MCF 10A (cell line): ENCODE measurements at regions not wholly inside any gene's neighbourhood (a gene's known extent, or its start where the extent isn't known, plus 50 kb on each side); places are given as distances from the start of the nearest gene placed in this dataset.
"Not testable (repeated sequence)": the region's sequence is repeated elsewhere in the genome, so short reads cannot be mapped to it uniquely, and the experiment has no call there.

ENCODE experiments used
- BruUV-seq: library from RNA; stranded (reverse); fragments of 400-500 nt; replicated peaks from 2 replicates; lab custom pipeline; 2021; lab: Mats Ljungman, UMichigan
- CTCF ChIA-PET: fragments of 300-600 bp; sonication (Branson Sonifier 250); formaldehyde crosslinking; extraction: SDS; loops from one replicate; lab custom pipeline; 2021; ENCODE audit warnings: antibody characterized with exemption, inconsistent platforms; lab: Yijun Ruan, JAX
- POLR2A ChIA-PET: fragments of 300-600, 350-650 bp; sonication (Branson Sonifier 250); formaldehyde crosslinking; extraction: SDS; loops from one replicate; lab custom pipeline; 2020; ENCODE audit warnings: antibody characterized with exemption, inconsistent platforms; lab: Yijun Ruan, JAX
- DNase-seq: peaks from one replicate; pipeline ENCODE4 v3.0.0-alpha.2; 2018; ENCODE audit not compliant: unreplicated experiment
- H3K27ac Mint-ChIP-seq: one replicate; pipeline ENCODE4 v1.8.0; 2022; ENCODE audit warnings: mild to moderate bottlenecking, low read depth, mixed read lengths; ENCODE audit not compliant: unreplicated experiment
- H3K27me3 Mint-ChIP-seq: one replicate; pipeline ENCODE4 v1.8.0; 2022; ENCODE audit warnings: mixed read lengths; ENCODE audit not compliant: insufficient read depth, unreplicated experiment
- H3K36me3 Mint-ChIP-seq: one replicate; pipeline ENCODE4 v1.8.0; 2022; ENCODE audit warnings: mild to moderate bottlenecking, moderate library complexity, mixed read lengths; ENCODE audit not compliant: insufficient read depth, unreplicated experiment
- H3K4me1 Mint-ChIP-seq: one replicate; pipeline ENCODE4 v1.8.0; 2022; ENCODE audit warnings: mixed read lengths; ENCODE audit not compliant: insufficient read depth, unreplicated experiment
- H3K4me3 Mint-ChIP-seq: one replicate; pipeline ENCODE4 v1.8.0; 2022; ENCODE audit warnings: mild to moderate bottlenecking, moderate library complexity, mixed read lengths; ENCODE audit not compliant: unreplicated experiment
- H3K9me3 Mint-ChIP-seq: one replicate; pipeline ENCODE4 v1.8.0; 2022; ENCODE audit warnings: mixed read lengths; ENCODE audit not compliant: unreplicated experiment
- intact Hi-C: fragments of 100-400 bp; cut with micrococcal nuclease; formaldehyde crosslinking; loops from 2 replicates; pipeline ENCODE4 v1.14.1; 2022
- TF ChIP-seq, protein P1 (sequence below): fragments of 200-600 bp; IDR thresholded peaks from one replicate; pipeline ENCODE4 v1.8.0; 2022; ENCODE audit warnings: antibody characterized with exemption, mild to moderate bottlenecking; ENCODE audit not compliant: unreplicated experiment

DNA sequence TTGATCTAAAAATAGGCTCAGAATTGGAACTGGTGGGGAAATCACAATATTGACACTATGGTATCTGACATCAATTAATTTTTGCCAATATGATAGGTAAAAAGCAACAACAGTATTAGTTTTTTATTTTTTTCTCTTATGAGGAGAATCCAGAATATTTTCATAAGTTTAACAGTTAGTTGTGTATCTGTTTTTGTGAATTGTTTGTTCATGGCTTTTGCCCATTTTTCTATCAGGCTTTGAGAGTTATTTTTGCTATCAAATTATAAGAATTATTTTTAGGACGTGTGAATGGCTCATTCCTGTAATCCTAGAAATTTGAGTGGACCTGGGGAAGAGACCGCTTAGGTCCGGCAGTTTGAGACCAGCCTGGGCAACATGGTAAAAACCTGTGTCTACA, 608.6 kb upstream of the ADGRB3 start:
- DNase-seq: no peak
- intact Hi-C loops: no loop called here
- Mint-ChIP-seq H3K27ac (no peak overlapping the region), H3K4me3 (no peak overlapping the region), H3K9me3 (no peaks in the 10 kb centered on the region), H3K36me3 (no peaks in the 10 kb centered on the region), H3K27me3 (no peaks in the 10 kb centered on the region), H3K4me1 (peaks cover 12% of the 10 kb centered on the region)
- ChIA-PET POLR2A (no interaction called here), CTCF (no interaction called here)
- TF ChIP-seq, protein P1, sequence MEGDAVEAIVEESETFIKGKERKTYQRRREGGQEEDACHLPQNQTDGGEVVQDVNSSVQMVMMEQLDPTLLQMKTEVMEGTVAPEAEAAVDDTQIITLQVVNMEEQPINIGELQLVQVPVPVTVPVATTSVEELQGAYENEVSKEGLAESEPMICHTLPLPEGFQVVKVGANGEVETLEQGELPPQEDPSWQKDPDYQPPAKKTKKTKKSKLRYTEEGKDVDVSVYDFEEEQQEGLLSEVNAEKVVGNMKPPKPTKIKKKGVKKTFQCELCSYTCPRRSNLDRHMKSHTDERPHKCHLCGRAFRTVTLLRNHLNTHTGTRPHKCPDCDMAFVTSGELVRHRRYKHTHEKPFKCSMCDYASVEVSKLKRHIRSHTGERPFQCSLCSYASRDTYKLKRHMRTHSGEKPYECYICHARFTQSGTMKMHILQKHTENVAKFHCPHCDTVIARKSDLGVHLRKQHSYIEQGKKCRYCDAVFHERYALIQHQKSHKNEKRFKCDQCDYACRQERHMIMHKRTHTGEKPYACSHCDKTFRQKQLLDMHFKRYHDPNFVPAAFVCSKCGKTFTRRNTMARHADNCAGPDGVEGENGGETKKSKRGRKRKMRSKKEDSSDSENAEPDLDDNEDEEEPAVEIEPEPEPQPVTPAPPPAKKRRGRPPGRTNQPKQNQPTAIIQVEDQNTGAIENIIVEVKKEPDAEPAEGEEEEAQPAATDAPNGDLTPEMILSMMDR: no peak
- no TSS peak for BruUV-seq

DNA sequence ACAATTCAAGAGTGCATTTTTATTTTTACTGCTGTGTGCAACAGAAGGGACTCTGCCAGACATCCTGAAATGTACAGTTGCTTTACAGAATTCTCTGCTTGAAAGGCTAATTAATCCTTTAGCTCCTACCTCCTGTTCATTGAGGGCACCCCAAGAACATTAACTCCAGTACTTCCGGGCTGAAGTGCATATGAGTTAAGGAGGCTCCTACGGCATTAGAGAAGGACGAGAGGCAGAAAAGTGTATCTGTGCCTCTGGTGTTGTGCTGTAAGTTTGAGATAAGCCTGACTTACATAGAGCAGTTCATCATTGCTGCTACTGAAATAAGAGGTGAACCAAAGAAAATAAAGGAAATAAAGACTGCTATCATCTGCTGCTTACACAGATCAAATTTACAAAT, 609.3 kb upstream of the ADGRB3 start:
- Mint-ChIP-seq H3K27ac (no peak overlapping the region), H3K4me1 (peaks cover 12% of the 10 kb centered on the region), H3K27me3 (no peaks in the 10 kb centered on the region), H3K9me3 (no peaks in the 10 kb centered on the region), H3K36me3 (no peaks in the 10 kb centered on the region), H3K4me3 (no peak overlapping the region)
- TF ChIP-seq, protein P1: no peak
- ChIA-PET POLR2A (interaction anchor here (0.6 kb wide), 1 partner anchor 714 kb away, joined by 3 read pairs; no protein-coding TSS in a partner anchor), CTCF (no interaction called here)
- BruUV-seq: no TSS peak
- intact Hi-C loops: no loop called here
- no peak for DNase-seq

DNA sequence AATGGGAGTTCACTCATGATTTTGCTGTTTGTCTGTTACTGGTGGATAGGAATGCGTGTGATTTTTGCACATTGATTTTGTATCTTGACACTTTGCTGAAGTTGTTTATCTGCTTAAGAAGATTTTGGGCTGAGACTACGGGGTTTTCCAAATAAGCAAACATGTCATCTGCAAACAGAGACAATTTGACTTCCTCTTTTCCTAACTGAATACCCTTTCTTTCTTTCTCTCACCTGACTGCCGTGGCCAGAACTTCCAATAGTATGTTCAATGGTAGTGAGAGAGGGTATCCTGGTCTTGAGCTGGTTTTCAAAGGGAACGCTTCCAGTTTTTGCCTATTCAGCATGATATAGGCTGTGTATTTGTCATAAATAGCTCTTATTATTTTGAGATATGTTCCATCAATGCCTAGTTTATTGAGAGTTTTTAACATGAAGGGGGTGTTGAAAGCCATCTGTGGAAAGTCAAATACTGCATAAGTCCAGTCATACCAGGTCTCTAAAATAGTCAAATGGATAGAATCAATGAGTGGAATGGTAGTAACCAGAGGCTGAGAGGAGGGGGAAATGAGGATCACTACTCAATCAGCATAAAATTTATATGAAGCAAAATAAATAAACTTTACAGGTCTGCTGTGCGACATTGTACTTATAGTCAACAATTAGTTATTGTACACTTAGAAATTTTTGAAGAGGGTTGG, 610.4 kb upstream of the ADGRB3 start:
- TF ChIP-seq, protein P1: no peak
- no peak overlapping the region for H3K27ac Mint-ChIP-seq
- intact Hi-C loops: no loop called here
- peaks cover 12% of the 10 kb centered on the region for H3K4me1 Mint-ChIP-seq
- no TSS peak for BruUV-seq
- ChIA-PET POLR2A (no interaction called here), CTCF (no interaction called here)
- H3K36me3 Mint-ChIP-seq: no peaks in the 10 kb centered on the region
- H3K9me3 Mint-ChIP-seq: no peaks in the 10 kb centered on the region
- no peak for DNase-seq
- no peaks in the 10 kb centered on the region for H3K27me3 Mint-ChIP-seq
- H3K4me3 Mint-ChIP-seq: no peak overlapping the region

DNA sequence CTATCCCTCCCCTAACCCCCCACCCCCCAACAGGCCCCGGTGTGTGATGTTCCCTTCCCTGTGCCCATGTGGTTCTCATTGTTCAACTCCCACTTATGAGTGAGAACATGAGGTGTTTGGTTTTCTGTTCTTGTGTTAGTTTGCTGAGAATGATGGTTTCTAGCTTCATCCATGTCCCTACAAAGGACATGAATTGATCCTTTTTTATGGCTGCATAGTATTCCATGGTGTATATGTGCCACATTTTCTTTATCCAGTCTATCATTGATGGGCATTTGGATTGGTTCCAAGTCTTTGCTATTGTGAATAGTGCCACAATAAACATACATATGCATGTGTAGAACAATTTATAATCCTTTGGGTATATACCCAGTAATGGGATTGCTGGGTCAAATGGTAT, 612.1 kb upstream of the ADGRB3 start:
- H3K27ac Mint-ChIP-seq, intact Hi-C loops, H3K36me3 Mint-ChIP-seq, POLR2A ChIA-PET, CTCF ChIA-PET, H3K27me3 Mint-ChIP-seq, H3K4me1 Mint-ChIP-seq, H3K9me3 Mint-ChIP-seq, H3K4me3 Mint-ChIP-seq, DNase-seq, BruUV-seq: not testable (repeated sequence)
